Neural progenitor cell (in vitro differentiated cells): ENCODE measurements at regions not wholly inside any gene's neighbourhood (a gene's known extent, or its start where the extent isn't known, plus 50 kb on each side); places are given as distances from the start of the nearest gene placed in this dataset.

Experiments
- CTCF ChIP-seq: fragments of 200-600 bp; sonication (generic); IDR thresholded peaks from 2 replicates; pipeline ENCODE4 v1.5.1; 2017; ENCODE audit warnings: antibody characterized with exemption, mild to moderate bottlenecking
- EZH2 ChIP-seq: fragments of 200-600 bp; sonication (generic); IDR thresholded peaks from 2 replicates; pipeline ENCODE4 v1.6.1; 2017; ENCODE audit warnings: antibody characterized with exemption, mild to moderate bottlenecking, moderate library complexity
- EZH2phosphoT487 ChIP-seq: fragments of 200-600 bp; sonication (generic); IDR thresholded peaks from 2 replicates; pipeline ENCODE4 v1.6.1; 2017; ENCODE audit warnings: antibody characterized with exemption

GRCh38 chr6:15793288-15793687, 130.5 kb upstream of the DTNBP1 start:
- no peak for TF ChIP-seq CTCF
- TF ChIP-seq EZH2, result no peak
- TF ChIP-seq EZH2phosphoT487, result no peak
